ENCODE measurements at regions not wholly inside any gene's neighbourhood (a gene's known extent, or its start where the extent isn't known, plus 50 kb on each side); places are given as distances from the start of the nearest gene placed in this dataset.

GRCh38 chr9:73093740-73094379 lies 57.8 kb upstream of the ANXA1 start:
- TF ChIP-seq REST (IDR thresholded peaks at IDR 0.05; ENCODE audit: insufficient read depth in 1 of 2, low read depth in 2 of 2, low read length in 1 of 2) = no peak
- TF ChIP-seq POLR2AphosphoS5 (IDR thresholded peaks at IDR 0.05; ENCODE audit: low read depth, low read length) = no peak

Data from Panc1 (cell line).